NB4 (cell line): ENCODE measurements at regions not wholly inside any gene's neighbourhood (a gene's known extent, or its start where the extent isn't known, plus 50 kb on each side); places are given as distances from the start of the nearest gene placed in this dataset.

Experiments used
- CTCF ChIP-seq: IDR thresholded peaks from one replicate; pipeline ENCODE4 v1.5.1; 2012; ENCODE audit warnings: low read depth, low read length
- MAX ChIP-seq: IDR thresholded peaks from 2 replicates; pipeline ENCODE4 v1.6.1; 2011; ENCODE audit warnings: low read depth, low read length
- MYC ChIP-seq: IDR thresholded peaks from 2 replicates; pipeline ENCODE4 v1.6.1; 2011; ENCODE audit warnings: low read depth, low read length
- POLR2A ChIP-seq: IDR thresholded peaks from 2 replicates; pipeline ENCODE4 v1.6.1; 2011; ENCODE audit warnings: mild to moderate bottlenecking; ENCODE audit not compliant: insufficient read length; ENCODE audit errors: extremely low read depth

GRCh38 chrX:34879886-34880285, 62.7 kb upstream of the FAM47B start:
- TF ChIP-seq CTCF, result no peak
- TF ChIP-seq POLR2A, result no peak
- no peak for TF ChIP-seq MAX
- TF ChIP-seq MYC, result no peak
